ENCODE measurements at regions not wholly inside any gene's neighbourhood (a gene's known extent, or its start where the extent isn't known, plus 50 kb on each side); places are given as distances from the start of the nearest gene placed in this dataset.

GRCh38 chr4:33616121-33616520 lies 2628.2 kb downstream of the ARAP2 start:
- DNase-seq (ENCODE audit: insufficient read length): no peak
- TF ChIP-seq POLR2A (IDR thresholded peaks at IDR 0.05; ENCODE audit: low read depth, low read length) (no peak), POLR2AphosphoS5 (IDR thresholded peaks at IDR 0.05; ENCODE audit: low read depth, low read length) (no peak), TAF1 (IDR thresholded peaks at IDR 0.05; ENCODE audit: borderline replicate concordance, low read depth, low read length) (no peak)
- no peak for FAIRE-seq

GRCh38 chr4:33625748-33626147 lies 2618.6 kb downstream of the ARAP2 start:
- TF ChIP-seq POLR2AphosphoS5 (IDR thresholded peaks at IDR 0.05; ENCODE audit: low read depth, low read length) (no peak), TAF1 (IDR thresholded peaks at IDR 0.05; ENCODE audit: borderline replicate concordance, low read depth, low read length) (no peak), POLR2A (IDR thresholded peaks at IDR 0.05; ENCODE audit: low read depth, low read length) (no peak)
- DNase-seq (ENCODE audit: insufficient read length) (no peak), FAIRE-seq (no peak)

GRCh38 chr4:33626221-33626620 lies 2618.1 kb downstream of the ARAP2 start:
- FAIRE-seq (no peak), DNase-seq (ENCODE audit: insufficient read length) (no peak)
- TF ChIP-seq POLR2AphosphoS5 (IDR thresholded peaks at IDR 0.05; ENCODE audit: low read depth, low read length): no peak
- no peak for TF ChIP-seq POLR2A (IDR thresholded peaks at IDR 0.05; ENCODE audit: low read depth, low read length)
- TF ChIP-seq TAF1 (IDR thresholded peaks at IDR 0.05; ENCODE audit: borderline replicate concordance, low read depth, low read length): no peak

- no peak for DNase-seq (ENCODE audit: insufficient read length)
- no peak for FAIRE-seq
- TF ChIP-seq POLR2AphosphoS5 (IDR thresholded peaks at IDR 0.05; ENCODE audit: low read depth, low read length) (no peak), POLR2A (IDR thresholded peaks at IDR 0.05; ENCODE audit: low read depth, low read length) (no peak)
Observed at GRCh38 chr4:33628296-33628695, 2616.0 kb downstream of the ARAP2 start.

GRCh38 chr4:33649015-33649414 lies 2595.3 kb downstream of the ARAP2 start:
- FAIRE-seq (no peak), DNase-seq (ENCODE audit: insufficient read length) (no peak)
- TF ChIP-seq TAF1 (IDR thresholded peaks at IDR 0.05; ENCODE audit: borderline replicate concordance, low read depth, low read length) (no peak), POLR2A (IDR thresholded peaks at IDR 0.05; ENCODE audit: low read depth, low read length) (no peak), POLR2AphosphoS5 (IDR thresholded peaks at IDR 0.05; ENCODE audit: low read depth, low read length) (no peak)

GRCh38 chr4:33649471-33649870 lies 2594.8 kb downstream of the ARAP2 start:
- FAIRE-seq (no peak), DNase-seq (ENCODE audit: insufficient read length) (no peak)
- no peak for TF ChIP-seq POLR2AphosphoS5 (IDR thresholded peaks at IDR 0.05; ENCODE audit: low read depth, low read length)
- no peak for TF ChIP-seq TAF1 (IDR thresholded peaks at IDR 0.05; ENCODE audit: borderline replicate concordance, low read depth, low read length)
- no peak for TF ChIP-seq POLR2A (IDR thresholded peaks at IDR 0.05; ENCODE audit: low read depth, low read length)

GRCh38 chr4:33650036-33650435 lies 2594.3 kb downstream of the ARAP2 start:
- FAIRE-seq (no peak), DNase-seq (ENCODE audit: insufficient read length) (no peak)
- TF ChIP-seq TAF1 (IDR thresholded peaks at IDR 0.05; ENCODE audit: borderline replicate concordance, low read depth, low read length) (no peak), POLR2A (IDR thresholded peaks at IDR 0.05; ENCODE audit: low read depth, low read length) (no peak), POLR2AphosphoS5 (IDR thresholded peaks at IDR 0.05; ENCODE audit: low read depth, low read length) (no peak)

GRCh38 chr4:33658971-33659370 lies 2585.3 kb downstream of the ARAP2 start:
- no peak for FAIRE-seq
- no peak for DNase-seq (ENCODE audit: insufficient read length)
- TF ChIP-seq POLR2A (IDR thresholded peaks at IDR 0.05; ENCODE audit: low read depth, low read length) (no peak), POLR2AphosphoS5 (IDR thresholded peaks at IDR 0.05; ENCODE audit: low read depth, low read length) (no peak), TAF1 (IDR thresholded peaks at IDR 0.05; ENCODE audit: borderline replicate concordance, low read depth, low read length) (no peak)

- FAIRE-seq: no peak
- TF ChIP-seq POLR2A (IDR thresholded peaks at IDR 0.05; ENCODE audit: low read depth, low read length): no peak
- no peak for TF ChIP-seq TAF1 (IDR thresholded peaks at IDR 0.05; ENCODE audit: borderline replicate concordance, low read depth, low read length)
- no peak for TF ChIP-seq POLR2AphosphoS5 (IDR thresholded peaks at IDR 0.05; ENCODE audit: low read depth, low read length)
- DNase-seq (ENCODE audit: insufficient read length): no peak
Observed at GRCh38 chr4:33661636-33662035, 2582.7 kb downstream of the ARAP2 start.

- TF ChIP-seq POLR2AphosphoS5 (IDR thresholded peaks at IDR 0.05; ENCODE audit: low read depth, low read length): no peak
- no peak for TF ChIP-seq POLR2A (IDR thresholded peaks at IDR 0.05; ENCODE audit: low read depth, low read length)
- no peak for TF ChIP-seq TAF1 (IDR thresholded peaks at IDR 0.05; ENCODE audit: borderline replicate concordance, low read depth, low read length)
- DNase-seq (ENCODE audit: insufficient read length) (no peak), FAIRE-seq (no peak)
Observed at GRCh38 chr4:33685939-33686338, 2558.4 kb downstream of the ARAP2 start.

GRCh38 chr4:33696041-33696440 lies 2548.3 kb downstream of the ARAP2 start:
- TF ChIP-seq POLR2AphosphoS5 (IDR thresholded peaks at IDR 0.05; ENCODE audit: low read depth, low read length) (no peak), POLR2A (IDR thresholded peaks at IDR 0.05; ENCODE audit: low read depth, low read length) (no peak)
- DNase-seq (ENCODE audit: insufficient read length): no peak

GRCh38 chr4:33696586-33696985 lies 2547.7 kb downstream of the ARAP2 start:
- TF ChIP-seq POLR2A (IDR thresholded peaks at IDR 0.05; ENCODE audit: low read depth, low read length) (no peak), TAF1 (IDR thresholded peaks at IDR 0.05; ENCODE audit: borderline replicate concordance, low read depth, low read length) (no peak), POLR2AphosphoS5 (IDR thresholded peaks at IDR 0.05; ENCODE audit: low read depth, low read length) (no peak)
- no peak for DNase-seq (ENCODE audit: insufficient read length)
- no peak for FAIRE-seq

More at GRCh38 chr4:33696041-33696440, 2548.3 kb downstream of the ARAP2 start:
- FAIRE-seq: no peak

GRCh38 chr4:33709247-33709646 lies 2535.1 kb downstream of the ARAP2 start:
- TF ChIP-seq TAF1 (IDR thresholded peaks at IDR 0.05; ENCODE audit: borderline replicate concordance, low read depth, low read length) (no peak), POLR2AphosphoS5 (IDR thresholded peaks at IDR 0.05; ENCODE audit: low read depth, low read length) (no peak), POLR2A (IDR thresholded peaks at IDR 0.05; ENCODE audit: low read depth, low read length) (no peak)
- DNase-seq (ENCODE audit: insufficient read length): no peak
- FAIRE-seq: no peak
